IMR-90 (cell line): ENCODE measurements at regions not wholly inside any gene's neighbourhood (a gene's known extent, or its start where the extent isn't known, plus 50 kb on each side); places are given as distances from the start of the nearest gene placed in this dataset.

Experiments used
- ATAC-seq: fragments of 200-7000 bp; cut with Tn5 transposase; 2 replicates; pipeline ENCODE4 v1.9.1; 2020; ENCODE audit warnings: low read depth, mild to moderate bottlenecking, moderate library complexity
- BruUV-seq: library from RNA; stranded (reverse); fragments of 400-500 nt; replicated peaks from 2 replicates; lab custom pipeline; 2021; lab: Mats Ljungman, UMichigan
- CTCF ChIA-PET: fragments of 300-600 bp; formaldehyde crosslinking; extraction: SDS; loops from one replicate; lab custom pipeline; 2021; ENCODE audit warnings: antibody characterized with exemption; lab: Yijun Ruan, JAX
- POLR2A ChIA-PET: fragments of 300-600 bp; sonication (Branson Sonifier 250); formaldehyde crosslinking; loops from one replicate; lab custom pipeline; 2022; ENCODE audit warnings: antibody characterized with exemption; ENCODE audit not compliant: unreplicated experiment; lab: Charles Lee
- DNase-seq: peaks from one replicate; pipeline ENCODE4 v3.0.0; 2013
- H2AFZ ChIP-seq: replicated peaks from 2 replicates; pipeline ENCODE3; 2013; ENCODE audit warnings: low read length, mild to moderate bottlenecking; ENCODE audit not compliant: poor library complexity
- H2AK5ac ChIP-seq: 2 replicates; pipeline ENCODE4 v1.6.1; 2013; ENCODE audit warnings: low read depth, low read length, inconsistent platforms
- H2AK9ac ChIP-seq: replicated peaks from 2 replicates; pipeline ENCODE3; 2013; ENCODE audit warnings: mild to moderate bottlenecking, low read depth, low read length, moderate library complexity; ENCODE audit not compliant: poor library complexity
- H2BK120ac ChIP-seq: 2 replicates; pipeline ENCODE4 v1.6.1; 2013; ENCODE audit warnings: low read depth, low read length, inconsistent platforms
- H2BK15ac ChIP-seq: 3 replicates; pipeline ENCODE4 v1.6.1; 2013; ENCODE audit warnings: low read depth, low read length, inconsistent platforms
- H2BK20ac ChIP-seq: 2 replicates; pipeline ENCODE4 v1.6.1; 2013; ENCODE audit warnings: low read depth, mild to moderate bottlenecking, inconsistent platforms, low read length, moderate library complexity
- H2BK5ac ChIP-seq: 2 replicates; pipeline ENCODE4 v1.6.1; 2013; ENCODE audit warnings: mild to moderate bottlenecking, low read depth, low read length, inconsistent platforms; ENCODE audit not compliant: poor library complexity, severe bottlenecking
- H3K14ac ChIP-seq: replicated peaks from 2 replicates; pipeline ENCODE4 v1.6.1; 2013; ENCODE audit warnings: low read depth, low read length, inconsistent platforms
- H3K18ac ChIP-seq: 2 replicates; pipeline ENCODE4 v1.6.1; 2013; ENCODE audit warnings: low read depth, low read length, control low read depth
- H3K23ac ChIP-seq: 2 replicates; pipeline ENCODE4 v1.6.1; 2013; ENCODE audit warnings: low read depth, low read length, inconsistent platforms
- H3K27ac ChIP-seq: 2 replicates; pipeline ENCODE4 v1.5.1; 2013; ENCODE audit warnings: mild to moderate bottlenecking, control low read depth, low read length; ENCODE audit not compliant: insufficient read depth
- H3K27me3 ChIP-seq: 2 replicates; pipeline ENCODE4 v1.6.1; 2013; ENCODE audit warnings: low read length; ENCODE audit not compliant: control insufficient read depth, insufficient read depth
- H3K36me3 ChIP-seq: 2 replicates; pipeline ENCODE4 v1.6.1; 2013; ENCODE audit warnings: low read length, mixed read lengths; ENCODE audit not compliant: control insufficient read depth, insufficient read depth
- H3K4ac ChIP-seq: 2 replicates; pipeline ENCODE4 v1.6.1; 2013; ENCODE audit warnings: low read depth, low read length, inconsistent platforms
- H3K4me1 ChIP-seq: 2 replicates; pipeline ENCODE4 v1.6.1; 2013; ENCODE audit warnings: low read length, mixed read lengths; ENCODE audit not compliant: control insufficient read depth, insufficient read depth
- H3K4me2 ChIP-seq: 2 replicates; pipeline ENCODE4 v1.6.1; 2013; ENCODE audit warnings: low read depth, mild to moderate bottlenecking, control low read depth, low read length, moderate library complexity
- H3K4me3 ChIP-seq: 2 replicates; pipeline ENCODE4 v1.5.1; 2013; ENCODE audit warnings: low read depth, mild to moderate bottlenecking, control low read depth, low read length, moderate library complexity; ENCODE audit not compliant: insufficient read depth
- H3K56ac ChIP-seq: 2 replicates; pipeline ENCODE4 v1.6.1; 2013; ENCODE audit warnings: low read length, inconsistent platforms; ENCODE audit not compliant: insufficient read depth; ENCODE audit errors: extremely low read depth
- H3K79me1 ChIP-seq, 2 experiments: 2 replicates each; pipeline ENCODE4 v1.6.1; 2013; ENCODE audit warnings: low read length in 2 of 2, inconsistent platforms in 1 of 2, low read depth in 1 of 2
- H3K9ac ChIP-seq: 2 replicates; pipeline ENCODE4 v1.6.1; 2013; ENCODE audit warnings: low read depth, low read length, control low read depth
- H3K9me1 ChIP-seq: 2 replicates; pipeline ENCODE4 v1.6.1; 2013; ENCODE audit warnings: low read length, inconsistent platforms; ENCODE audit not compliant: insufficient read depth
- H3K9me3 ChIP-seq: 2 replicates; pipeline ENCODE4 v1.6.1; 2013; ENCODE audit warnings: low read length; ENCODE audit not compliant: control insufficient read depth, insufficient read depth
- H4K20me1 ChIP-seq: 2 replicates; pipeline ENCODE4 v1.6.1; 2013; ENCODE audit warnings: low read length, inconsistent platforms; ENCODE audit not compliant: insufficient read depth
- H4K5ac ChIP-seq: 2 replicates; pipeline ENCODE4 v1.6.1; 2013; ENCODE audit warnings: mild to moderate bottlenecking, low read depth, low read length, control low read depth
- H4K8ac ChIP-seq, 2 experiments: 2 replicates each; pipeline ENCODE4 v1.6.1; 2013; ENCODE audit warnings: low read depth in 2 of 2, low read length in 2 of 2, control low read depth in 1 of 2, inconsistent platforms in 1 of 2
- H4K91ac ChIP-seq: 2 replicates; pipeline ENCODE4 v1.6.1; 2013; ENCODE audit warnings: low read depth, low read length, inconsistent platforms; ENCODE audit not compliant: insufficient read depth
- CEBPB ChIP-seq: IDR thresholded peaks from 2 replicates; pipeline ENCODE4 v1.6.1; 2012; ENCODE audit warnings: low read depth, low read length, improper control_type of control experiment
- FOS ChIP-seq: fragments of 150-350 bp; IDR thresholded peaks from 2 replicates; pipeline ENCODE4 v1.6.1; 2016; ENCODE audit warnings: low read depth, low read length
- WGBS, 2 experiments: methylation state at CpG; one replicate each; pipeline versions ENCODE4 v1.1.5 to v1.1.7; 2013; ENCODE audit warnings: missing lambda C conversion rate in 2 of 2; ENCODE audit not compliant: insufficient read length in 1 of 2; ENCODE audit errors: extremely low coverage in 2 of 2; 5-methylcytosine and 5-hydroxymethylcytosine counted together
- dilution Hi-C: fragments of 300-500 bp; cut with HindIII; formaldehyde crosslinking; loops from one replicate; pipeline ENCODE4 v1.14.3; 2018; ENCODE audit warnings: low sequenced_read_pairs; ENCODE audit not compliant: unreplicated experiment
- in situ Hi-C: fragments of 300-500 bp; cut with MboI; formaldehyde crosslinking; loops from 3 replicates; pipeline ENCODE4 v1.14.3; 2019; ENCODE audit warnings: low sequenced_read_pairs, inconsistent platforms, mixed read lengths
- intact Hi-C: fragments of 100-400 bp; cut with micrococcal nuclease; formaldehyde crosslinking; loops from 2 replicates; pipeline ENCODE4 v1.10.0; 2022

DNA sequence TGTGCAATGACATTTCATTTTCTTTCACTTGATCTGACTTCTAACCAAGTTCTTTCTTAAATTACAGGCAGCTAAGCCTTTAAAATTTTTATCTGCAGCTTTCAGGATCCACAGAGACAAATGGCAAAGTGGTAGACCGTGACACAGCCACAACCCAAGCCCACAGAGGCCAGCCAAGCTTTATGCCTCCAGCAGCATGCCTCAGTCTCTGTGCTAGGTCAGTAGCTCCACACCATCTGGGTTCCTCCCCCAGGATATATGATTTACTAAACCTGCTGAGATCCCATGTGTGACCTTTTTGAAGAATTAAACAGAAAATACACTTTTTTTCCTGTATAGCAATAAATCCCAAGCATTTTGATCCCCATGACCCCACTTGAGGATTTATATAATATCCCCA, 290.4 kb upstream of the CAND1 start:
- TF ChIP-seq FOS (no peak), CEBPB (no peak)
- Histone ChIP-seq H3K4me1 (no peaks in the 10 kb centered on the region), H2BK5ac (no peak overlapping the region), H2BK120ac (no peak overlapping the region), H2AK5ac (no peak overlapping the region), H4K20me1 (no peaks in the 10 kb centered on the region), H3K18ac (no peak overlapping the region), H3K36me3 (no peaks in the 10 kb centered on the region), H2BK20ac (no peak overlapping the region), H3K79me1 (no peaks in the 10 kb centered on the region), H3K9me1 (no peaks in the 10 kb centered on the region), H3K14ac (no peak overlapping the region), H4K5ac (no peak overlapping the region), H3K4me3 (no peak overlapping the region), H3K9me3 (no peaks in the 10 kb centered on the region), H2AK9ac (no peak overlapping the region), H3K23ac (no peak overlapping the region), H2AFZ (no peak overlapping the region), H3K27ac (no peak overlapping the region), H3K56ac (no peak overlapping the region), H3K4me2 (no peak overlapping the region), H3K4ac (no peak overlapping the region), H3K9ac (no peak overlapping the region), H3K27me3 (no peaks in the 10 kb centered on the region), H4K8ac (no peak overlapping the region), H2BK15ac (no peak overlapping the region), H4K91ac (no peak overlapping the region)
- DNase-seq (no peak), ATAC-seq (no peak)
- ChIA-PET POLR2A (no interaction called here), CTCF (no interaction called here)
- intact Hi-C loops: no loop called here
- WGBS, 2 experiments: no CpG with 5 or more reads among the region's 1 CpG
- in situ Hi-C loops: no loop called here
- dilution Hi-C loops: no loop called here
- no TSS peak for BruUV-seq
